ENCODE measurements at regions not wholly inside any gene's neighbourhood (a gene's known extent, or its start where the extent isn't known, plus 50 kb on each side); places are given as distances from the start of the nearest gene placed in this dataset.

DNA sequence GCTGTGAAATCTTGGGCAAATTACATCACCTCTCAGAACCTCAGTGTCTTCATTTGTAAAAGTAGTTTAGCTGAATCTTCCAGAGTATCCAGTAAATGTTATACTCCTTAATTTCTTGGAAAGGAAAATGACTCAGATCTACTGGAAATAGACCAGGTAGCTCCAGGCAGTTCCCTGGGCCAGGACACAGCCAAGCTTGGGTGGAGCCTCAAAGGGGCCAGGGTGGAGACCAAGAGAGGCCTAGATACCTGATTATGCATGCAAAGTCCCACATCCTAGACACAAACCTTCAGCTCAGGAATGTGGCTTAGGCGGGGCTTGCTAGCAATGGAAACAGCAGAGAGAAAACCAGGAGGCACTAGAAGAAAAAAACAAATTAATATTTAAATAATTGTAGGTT lies 272.8 kb downstream of the MAFB start:
- peaks cover 5% of the 10 kb centered on the region; the same call in 1 of the 2 replicates for H3K4me1 Mint-ChIP-seq
- H3K36me3 Mint-ChIP-seq, result peaks cover 19% of the 10 kb centered on the region
- peaks cover 23% of the 10 kb centered on the region for H3K9me3 Mint-ChIP-seq
- ChIA-PET CTCF (no interaction called here), POLR2A (interaction anchor here (1.1 kb wide), 1 partner anchor 55 kb away, joined by 3 read pairs; no protein-coding TSS in a partner anchor)
- H3K27me3 Mint-ChIP-seq (ENCODE audit: low read depth), result no peaks in the 10 kb centered on the region; the same call in 1 of the 2 replicates
- DNase-seq (ENCODE audit: low spot score), result no peak
- H3K4me3 Mint-ChIP-seq, result no peak overlapping the region
- TF ChIP-seq SOX15 (CRISPR knock-in tag; IDR thresholded peaks at IDR 0.05), result no peak
- TF ChIP-seq, protein P1, sequence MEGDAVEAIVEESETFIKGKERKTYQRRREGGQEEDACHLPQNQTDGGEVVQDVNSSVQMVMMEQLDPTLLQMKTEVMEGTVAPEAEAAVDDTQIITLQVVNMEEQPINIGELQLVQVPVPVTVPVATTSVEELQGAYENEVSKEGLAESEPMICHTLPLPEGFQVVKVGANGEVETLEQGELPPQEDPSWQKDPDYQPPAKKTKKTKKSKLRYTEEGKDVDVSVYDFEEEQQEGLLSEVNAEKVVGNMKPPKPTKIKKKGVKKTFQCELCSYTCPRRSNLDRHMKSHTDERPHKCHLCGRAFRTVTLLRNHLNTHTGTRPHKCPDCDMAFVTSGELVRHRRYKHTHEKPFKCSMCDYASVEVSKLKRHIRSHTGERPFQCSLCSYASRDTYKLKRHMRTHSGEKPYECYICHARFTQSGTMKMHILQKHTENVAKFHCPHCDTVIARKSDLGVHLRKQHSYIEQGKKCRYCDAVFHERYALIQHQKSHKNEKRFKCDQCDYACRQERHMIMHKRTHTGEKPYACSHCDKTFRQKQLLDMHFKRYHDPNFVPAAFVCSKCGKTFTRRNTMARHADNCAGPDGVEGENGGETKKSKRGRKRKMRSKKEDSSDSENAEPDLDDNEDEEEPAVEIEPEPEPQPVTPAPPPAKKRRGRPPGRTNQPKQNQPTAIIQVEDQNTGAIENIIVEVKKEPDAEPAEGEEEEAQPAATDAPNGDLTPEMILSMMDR (IDR thresholded peaks at IDR 0.05), result no peak
- TF ChIP-seq KAT7 (CRISPR knock-in tag; IDR thresholded peaks at IDR 0.05; ENCODE audit: borderline replicate concordance), result no peak
- no peak for TF ChIP-seq MYBL2 (CRISPR knock-in tag; IDR thresholded peaks at IDR 0.05)
- TF ChIP-seq, protein P2, sequence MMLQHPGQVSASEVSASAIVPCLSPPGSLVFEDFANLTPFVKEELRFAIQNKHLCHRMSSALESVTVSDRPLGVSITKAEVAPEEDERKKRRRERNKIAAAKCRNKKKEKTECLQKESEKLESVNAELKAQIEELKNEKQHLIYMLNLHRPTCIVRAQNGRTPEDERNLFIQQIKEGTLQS (CRISPR knock-in tag; conservative IDR thresholded peaks at IDR 0.05), result no peak
- TF ChIP-seq TEAD4 (CRISPR knock-in tag; IDR thresholded peaks at IDR 0.05), result no peak
- no peak for TF ChIP-seq NFYB (CRISPR knock-in tag; conservative IDR thresholded peaks at IDR 0.05; ENCODE audit: low read depth)
- TF ChIP-seq ZNF232 (CRISPR knock-in tag; IDR thresholded peaks at IDR 0.05), result no peak
- TF ChIP-seq RORB (CRISPR knock-in tag; IDR thresholded peaks at IDR 0.05), result no peak
- TF ChIP-seq, protein P3, sequence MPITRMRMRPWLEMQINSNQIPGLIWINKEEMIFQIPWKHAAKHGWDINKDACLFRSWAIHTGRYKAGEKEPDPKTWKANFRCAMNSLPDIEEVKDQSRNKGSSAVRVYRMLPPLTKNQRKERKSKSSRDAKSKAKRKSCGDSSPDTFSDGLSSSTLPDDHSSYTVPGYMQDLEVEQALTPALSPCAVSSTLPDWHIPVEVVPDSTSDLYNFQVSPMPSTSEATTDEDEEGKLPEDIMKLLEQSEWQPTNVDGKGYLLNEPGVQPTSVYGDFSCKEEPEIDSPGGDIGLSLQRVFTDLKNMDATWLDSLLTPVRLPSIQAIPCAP (CRISPR knock-in tag; IDR thresholded peaks at IDR 0.05), result no peak
- no peak for TF ChIP-seq ZNF121 (CRISPR knock-in tag; IDR thresholded peaks at IDR 0.05)
- no peak for TF ChIP-seq ATF2 (CRISPR knock-in tag; IDR thresholded peaks at IDR 0.05; ENCODE audit: borderline replicate concordance, low read depth)
- ATAC-seq, result no peak
- no peak overlapping the region for H3K27ac Mint-ChIP-seq

GRCh38 chr20:40414843-40415615 lies 274.0 kb downstream of the MAFB start:
- Mint-ChIP-seq H3K27ac (no peak overlapping the region), H3K4me1 (peaks cover 5% of the 10 kb centered on the region; the same call in 1 of the 2 replicates), H3K4me3 (no peak overlapping the region), H3K36me3 (peaks cover 19% of the 10 kb centered on the region), H3K9me3 (peaks cover 23% of the 10 kb centered on the region), H3K27me3 (ENCODE audit: low read depth) (peaks cover 5% of the 10 kb centered on the region; the same call in 1 of the 2 replicates)
- POLR2A ChIA-PET, result interaction anchor here (1.1 kb wide), 1 partner anchor 56 kb away, joined by 3 read pairs; no protein-coding TSS in a partner anchor
- ATAC-seq (no peak), DNase-seq (ENCODE audit: low spot score) (no peak)
- CTCF ChIA-PET, result no interaction called here
- TF ChIP-seq ZNF532 (CRISPR knock-in tag; IDR thresholded peaks at IDR 0.05; ENCODE audit: borderline replicate concordance) (no peak), AR (CRISPR knock-in tag; IDR thresholded peaks at IDR 0.05) (no peak), GABPB1 (CRISPR knock-in tag; IDR thresholded peaks at IDR 0.05) (no peak)
- TF ChIP-seq, protein P3 (CRISPR knock-in tag; IDR thresholded peaks at IDR 0.05), result no peak
- TF ChIP-seq, protein P4, sequence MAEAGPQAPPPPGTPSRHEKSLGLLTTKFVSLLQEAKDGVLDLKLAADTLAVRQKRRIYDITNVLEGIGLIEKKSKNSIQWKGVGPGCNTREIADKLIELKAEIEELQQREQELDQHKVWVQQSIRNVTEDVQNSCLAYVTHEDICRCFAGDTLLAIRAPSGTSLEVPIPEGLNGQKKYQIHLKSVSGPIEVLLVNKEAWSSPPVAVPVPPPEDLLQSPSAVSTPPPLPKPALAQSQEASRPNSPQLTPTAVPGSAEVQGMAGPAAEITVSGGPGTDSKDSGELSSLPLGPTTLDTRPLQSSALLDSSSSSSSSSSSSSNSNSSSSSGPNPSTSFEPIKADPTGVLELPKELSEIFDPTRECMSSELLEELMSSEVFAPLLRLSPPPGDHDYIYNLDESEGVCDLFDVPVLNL (CRISPR knock-in tag; IDR thresholded peaks at IDR 0.05; ENCODE audit: borderline replicate concordance, low read depth), result no peak

Data from WTC11 (cell line).